HFFc6 (cell line): ENCODE measurements at regions not wholly inside any gene's neighbourhood (a gene's known extent, or its start where the extent isn't known, plus 50 kb on each side); places are given as distances from the start of the nearest gene placed in this dataset.

Source experiments
- DNase-seq: peaks from one replicate; pipeline ENCODE4 v3.0.0-alpha.2; 2018
- H3K27ac Mint-ChIP-seq: 2 replicates; pipeline ENCODE4 v1.8.0; 2020; ENCODE audit warnings: mild to moderate bottlenecking, mixed read lengths
- H3K27me3 Mint-ChIP-seq: 2 replicates; pipeline ENCODE4 v1.8.0; 2021; ENCODE audit warnings: mild to moderate bottlenecking, moderate library complexity, mixed read lengths; ENCODE audit not compliant: insufficient read depth
- H3K36me3 Mint-ChIP-seq: 2 replicates; pipeline ENCODE4 v1.8.0; 2021; ENCODE audit warnings: low read depth, mixed read lengths
- H3K4me1 Mint-ChIP-seq: 2 replicates; pipeline ENCODE4 v1.8.0; 2020; ENCODE audit warnings: low read depth, mixed read lengths
- H3K4me3 Mint-ChIP-seq: 2 replicates; pipeline ENCODE4 v1.8.0; 2020; ENCODE audit warnings: mild to moderate bottlenecking, moderate library complexity, mixed read lengths
- H3K9me3 Mint-ChIP-seq: 2 replicates; pipeline ENCODE4 v1.8.0; 2020; ENCODE audit warnings: mild to moderate bottlenecking, mixed read lengths
- CTCF ChIP-seq: fragments of 200-600 bp; sonication (generic); IDR thresholded peaks from 2 replicates; pipeline ENCODE4 v1.5.0; 2021; ENCODE audit warnings: antibody characterized with exemption, mild to moderate bottlenecking

DNA sequence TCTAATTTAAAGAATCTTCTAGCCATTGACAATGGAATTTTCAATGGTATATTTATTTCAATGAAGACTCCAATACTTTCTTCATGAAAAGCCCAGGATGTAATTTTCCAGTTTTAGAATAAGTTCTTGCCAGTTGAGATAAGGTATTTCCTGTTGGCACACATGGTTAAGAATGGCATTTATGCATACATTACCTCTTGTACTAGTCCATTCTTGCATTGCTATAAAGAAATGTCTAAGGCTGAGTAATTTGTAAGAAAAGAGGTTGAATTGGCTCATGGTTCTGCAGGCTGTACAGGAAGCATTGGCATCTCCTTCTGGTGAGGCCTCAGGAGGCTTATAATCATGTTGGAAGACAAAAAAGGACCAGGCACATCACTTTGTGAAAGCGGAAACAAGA lies 1179.6 kb downstream of the AMY1C start:
- no peaks in the 10 kb centered on the region for H3K4me1 Mint-ChIP-seq
- no peak for DNase-seq
- TF ChIP-seq CTCF, result no peak
- no peaks in the 10 kb centered on the region for H3K27me3 Mint-ChIP-seq
- H3K4me3 Mint-ChIP-seq, result no peak overlapping the region
- H3K27ac Mint-ChIP-seq, result no peak overlapping the region
- peaks cover 5% of the 10 kb centered on the region; the same call in 1 of the 2 replicates for H3K36me3 Mint-ChIP-seq
- H3K9me3 Mint-ChIP-seq, result peaks cover 36% of the 10 kb centered on the region

DNA sequence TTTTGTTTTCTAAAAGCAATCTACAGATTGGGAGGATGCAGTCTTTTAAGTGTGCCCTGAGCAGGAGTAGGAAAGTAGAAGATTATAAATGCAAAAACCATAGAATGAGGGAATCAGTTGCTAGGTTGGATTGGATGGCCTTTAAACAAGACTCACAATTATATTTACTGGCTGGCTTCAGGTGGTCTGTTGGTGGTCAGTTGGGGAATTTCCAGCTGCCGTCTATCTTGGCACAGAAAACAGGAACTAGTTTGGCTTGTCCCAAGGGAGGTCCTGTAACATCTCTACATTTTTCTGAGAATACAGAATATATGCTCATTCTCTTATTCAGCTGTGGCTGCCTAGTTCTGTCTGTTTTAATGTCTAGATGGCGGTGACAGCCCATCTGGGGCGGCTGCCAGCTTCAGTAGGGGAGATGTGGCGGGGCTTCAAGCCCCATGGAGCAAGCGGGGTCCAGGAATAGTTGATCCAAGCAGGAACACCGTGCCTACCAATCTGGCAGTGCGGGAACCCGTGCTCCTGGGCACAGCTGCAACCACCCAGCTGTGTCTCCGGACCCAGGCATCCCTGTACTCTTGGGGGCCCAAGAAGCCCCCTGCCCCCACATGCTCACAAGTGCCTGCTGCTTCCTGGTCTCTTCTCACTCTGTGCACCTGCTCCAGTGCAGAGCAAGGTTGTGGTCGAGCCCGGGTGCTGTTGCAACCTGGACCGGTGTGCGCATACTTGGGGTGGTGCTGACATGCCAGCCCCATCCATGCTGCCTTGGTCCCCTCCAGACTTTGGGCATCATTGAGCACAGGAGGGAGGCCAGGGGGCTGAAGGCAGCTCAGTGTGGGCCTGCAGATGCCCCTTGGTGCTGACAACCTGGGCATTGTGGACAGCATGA lies 1182.6 kb downstream of the AMY1C start:
- no peak overlapping the region for H3K4me3 Mint-ChIP-seq
- DNase-seq, result no peak
- peaks cover 5% of the 10 kb centered on the region; the same call in 1 of the 2 replicates for H3K36me3 Mint-ChIP-seq
- TF ChIP-seq CTCF, result no peak
- no peaks in the 10 kb centered on the region for H3K4me1 Mint-ChIP-seq
- H3K27me3 Mint-ChIP-seq, result no peaks in the 10 kb centered on the region
- no peak overlapping the region for H3K27ac Mint-ChIP-seq
- H3K9me3 Mint-ChIP-seq, result peaks cover 32% of the 10 kb centered on the region

DNA sequence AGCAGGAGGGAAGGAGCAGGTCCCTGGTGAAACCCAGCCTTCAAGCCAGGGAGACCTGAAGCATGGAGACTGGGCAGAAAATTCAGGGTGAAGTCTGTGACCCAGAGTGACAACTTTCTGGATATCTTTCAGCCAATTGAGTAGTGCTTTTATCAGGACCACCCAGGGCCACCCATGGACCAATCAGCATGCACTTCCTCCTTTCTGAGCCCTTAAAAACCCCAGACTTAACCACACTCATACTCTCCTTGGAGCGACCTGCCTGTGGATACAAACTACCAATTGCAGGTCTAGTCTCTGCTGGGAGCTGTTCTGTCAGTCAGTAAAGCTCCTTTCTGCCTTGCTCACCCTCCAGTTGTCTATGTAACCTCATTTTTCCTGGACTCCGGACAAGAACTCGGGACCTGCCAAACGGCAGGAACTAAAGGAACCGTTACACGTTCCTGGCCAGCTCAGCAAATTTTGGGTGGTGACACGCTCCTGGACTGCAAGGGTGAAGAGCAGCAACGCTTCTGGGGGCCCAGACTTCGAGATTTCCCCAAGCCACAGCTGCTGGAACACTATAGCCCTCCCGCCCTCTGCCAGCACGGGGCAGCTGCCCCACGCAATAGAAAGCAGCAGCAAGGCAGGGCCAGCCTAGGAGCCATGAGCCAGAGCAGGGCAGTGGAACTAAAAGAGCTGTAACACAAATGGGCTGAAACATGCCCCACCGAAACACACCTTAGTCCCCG lies 1183.4 kb downstream of the AMY1C start:
- H3K9me3 Mint-ChIP-seq, result peaks cover 37% of the 10 kb centered on the region
- no peak overlapping the region for H3K27ac Mint-ChIP-seq
- H3K27me3 Mint-ChIP-seq, result no peaks in the 10 kb centered on the region

GRCh38 chr1:104933846-104934245 lies 1184.1 kb downstream of the AMY1C start:
- Mint-ChIP-seq H3K27me3 (no peaks in the 10 kb centered on the region; the same call in 1 of the 2 replicates), H3K4me3 (no peak overlapping the region), H3K27ac (no peak overlapping the region), H3K9me3 (peaks cover 40% of the 10 kb centered on the region), H3K36me3 (peaks cover 5% of the 10 kb centered on the region; the same call in 1 of the 2 replicates), H3K4me1 (no peaks in the 10 kb centered on the region)
- no peak for DNase-seq
- TF ChIP-seq CTCF, result no peak

More for the DNA sequence above, 1183.4 kb downstream of the AMY1C start:
- TF ChIP-seq CTCF, result no peak
- Mint-ChIP-seq H3K4me3 (no peak overlapping the region), H3K36me3 (peaks cover 5% of the 10 kb centered on the region; the same call in 1 of the 2 replicates), H3K4me1 (no peaks in the 10 kb centered on the region)
- DNase-seq, result no peak

DNA sequence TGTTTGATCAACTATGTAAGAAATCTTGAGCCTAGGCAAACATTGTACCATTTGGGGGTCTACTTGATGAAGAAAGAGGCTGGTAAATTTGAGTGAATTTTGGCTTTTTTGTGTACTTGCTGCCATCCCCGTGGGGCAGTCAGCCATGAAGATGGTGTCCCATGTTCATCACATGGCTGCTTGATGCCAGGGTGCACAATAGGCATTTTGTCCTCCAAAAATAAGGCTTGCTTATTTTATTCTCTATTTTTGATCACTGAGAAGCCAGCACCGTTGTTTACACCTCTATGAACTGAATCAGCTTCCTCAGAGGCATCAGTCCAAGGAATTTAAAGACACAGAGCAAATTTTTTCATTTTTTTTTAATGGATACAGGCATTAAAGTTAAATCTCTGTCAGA lies 1195.7 kb downstream of the AMY1C start:
- peaks cover 21% of the 10 kb centered on the region for H3K9me3 Mint-ChIP-seq
- H3K27ac Mint-ChIP-seq, result no peak overlapping the region
- TF ChIP-seq CTCF, result no peak
- H3K4me1 Mint-ChIP-seq, result no peaks in the 10 kb centered on the region
- no peaks in the 10 kb centered on the region for H3K36me3 Mint-ChIP-seq
- DNase-seq, result no peak
- H3K4me3 Mint-ChIP-seq, result no peak overlapping the region
- H3K27me3 Mint-ChIP-seq, result no peaks in the 10 kb centered on the region
